Natural killer cell (primary cell): ENCODE measurements at regions not wholly inside any gene's neighbourhood (a gene's known extent, or its start where the extent isn't known, plus 50 kb on each side); places are given as distances from the start of the nearest gene placed in this dataset.

Source experiments
- ATAC-seq, 3 donors: fragments of 150-1000 bp in 2 of 3; fragments of 200-7000 bp in 1 of 3; cut with Tn5 transposase; 1 replicate in 1 of 3; 2 replicates in 2 of 3; pipeline ENCODE4 v1.10.0; 2021; ENCODE audit warnings: mild to moderate bottlenecking in 2 of 3, moderate library complexity in 2 of 3
- DNase-seq, 2 donors: peaks; one replicate each; pipeline versions ENCODE4 v3.0.0 to v3.0.0-alpha.2; 2013 to 2021; ENCODE audit warnings: mixed read lengths in 1 of 2
- H3K27ac ChIP-seq: one replicate; pipeline ENCODE4 v1.5.1; 2013; ENCODE audit warnings: mild to moderate bottlenecking, low read length
- H3K27me3 ChIP-seq: one replicate; pipeline ENCODE4 v1.6.1; 2013; ENCODE audit warnings: low read length; ENCODE audit not compliant: control insufficient read depth, insufficient read depth
- H3K36me3 ChIP-seq: one replicate; pipeline ENCODE4 v1.6.1; 2013; ENCODE audit warnings: low read length; ENCODE audit not compliant: control insufficient read depth, insufficient read depth
- H3K4me1 ChIP-seq: one replicate; pipeline ENCODE4 v1.6.1; 2013; ENCODE audit warnings: low read length; ENCODE audit not compliant: control insufficient read depth, insufficient read depth
- H3K4me3 ChIP-seq: one replicate; pipeline ENCODE4 v1.5.1; 2013; ENCODE audit warnings: low read length
- H3K9me3 ChIP-seq: one replicate; pipeline ENCODE4 v1.6.1; 2013; ENCODE audit warnings: low read length; ENCODE audit not compliant: control insufficient read depth, insufficient read depth
- H3K27ac Mint-ChIP-seq, 2 donors: one replicate each; pipeline ENCODE4 v1.8.0; 2022; ENCODE audit warnings: mild to moderate bottlenecking in 2 of 2, mixed read lengths in 2 of 2, moderate library complexity in 1 of 2
- H3K27me3 Mint-ChIP-seq, 2 donors: one replicate each; pipeline ENCODE4 v1.8.0; 2022; ENCODE audit warnings: low read depth in 2 of 2, mixed read lengths in 2 of 2
- H3K36me3 Mint-ChIP-seq: one replicate; pipeline ENCODE4 v1.8.0; 2022; ENCODE audit warnings: mixed read lengths
- H3K4me1 Mint-ChIP-seq, 2 donors: one replicate each; pipeline ENCODE4 v1.8.0; 2022; ENCODE audit warnings: mixed read lengths in 2 of 2
- H3K4me3 Mint-ChIP-seq: one replicate; pipeline ENCODE4 v1.8.0; 2022; ENCODE audit warnings: mild to moderate bottlenecking, moderate library complexity, mixed read lengths
- H3K9me3 Mint-ChIP-seq, 2 donors: one replicate each; pipeline ENCODE4 v1.8.0; 2022; ENCODE audit warnings: mixed read lengths in 2 of 2
- CTCF ChIP-seq: fragments of 200-600 bp; IDR thresholded peaks from one replicate; pipeline ENCODE4 v1.8.0; 2022; ENCODE audit warnings: antibody characterized with exemption
- WGBS: methylation state at CpG from one replicate; pipeline ENCODE4 v1.1.7; 2013; ENCODE audit warnings: missing lambda C conversion rate; ENCODE audit not compliant: insufficient coverage; 5-methylcytosine and 5-hydroxymethylcytosine counted together
- intact Hi-C: fragments of 100-400 bp; cut with micrococcal nuclease; formaldehyde crosslinking; loops from one replicate; pipeline ENCODE4 v1.14.2; 2022

GRCh38 chr7:110531186-110531585 is 559.7 kb upstream of the LRRN3 start:
- Mint-ChIP-seq H3K4me1 (no peaks in the 10 kb centered on the region), H3K27ac (no peak overlapping the region), H3K36me3 (no peaks in the 10 kb centered on the region), H3K9me3 (peaks cover 10 to 18% of the 10 kb centered on the region in 2 donors), H3K4me3 (no peak overlapping the region), H3K27me3 (no peaks in the 10 kb centered on the region)
- H3K27ac ChIP-seq, result no peak overlapping the region
- no peak for TF ChIP-seq CTCF
- no peak overlapping the region for H3K4me3 ChIP-seq
- ATAC-seq (no peak), DNase-seq (no peak)
- H3K36me3 ChIP-seq, result no peaks in the 10 kb centered on the region
- H3K4me1 ChIP-seq, result no peaks in the 10 kb centered on the region
- no peaks in the 10 kb centered on the region for H3K27me3 ChIP-seq
- H3K9me3 ChIP-seq, result peaks cover 8% of the 10 kb centered on the region
- intact Hi-C loops, result no loop called here

DNA sequence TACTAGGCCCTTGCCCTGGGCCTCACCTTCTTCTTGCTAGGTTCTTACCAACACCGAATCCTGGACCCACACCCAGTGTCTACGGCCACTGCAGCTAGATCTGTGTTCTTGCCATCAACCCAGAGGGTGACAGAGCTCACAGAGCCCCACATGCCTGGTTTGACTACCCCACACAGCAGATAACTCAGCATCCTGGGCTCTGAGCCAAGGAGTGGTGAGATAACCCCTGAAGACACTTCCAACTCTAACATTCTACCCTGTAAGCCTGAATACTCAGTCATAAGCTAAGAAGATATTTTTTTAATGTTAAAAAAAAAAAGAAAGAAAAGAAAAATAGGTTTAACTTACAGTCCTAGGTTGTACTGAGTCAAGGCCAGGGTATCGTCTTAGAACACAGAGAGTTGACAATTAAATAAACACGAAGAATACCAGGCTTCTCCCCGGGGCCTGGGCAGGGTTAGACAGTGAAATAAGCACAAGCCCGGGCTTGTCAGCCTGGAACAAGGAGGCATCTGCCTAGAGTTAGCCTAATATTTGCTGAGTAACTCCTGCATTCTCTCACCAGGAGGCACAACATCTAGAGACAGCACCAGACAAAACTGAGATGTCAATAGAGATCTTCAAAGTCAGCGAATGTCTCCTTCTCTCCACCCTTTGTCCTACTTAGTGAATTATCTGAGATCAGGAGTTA is 556.5 kb upstream of the LRRN3 start:
- H3K4me1 Mint-ChIP-seq, result no peaks in the 10 kb centered on the region
- no peaks in the 10 kb centered on the region for H3K4me1 ChIP-seq
- H3K36me3 Mint-ChIP-seq, result no peaks in the 10 kb centered on the region
- no peak overlapping the region for H3K4me3 ChIP-seq
- H3K27ac Mint-ChIP-seq, result no peak overlapping the region
- no peak for DNase-seq
- peaks cover 8% of the 10 kb centered on the region for H3K9me3 ChIP-seq
- WGBS, result 88% methylated on average over 7 of the region's 7 CpGs
- H3K27ac ChIP-seq, result no peak overlapping the region
- H3K27me3 ChIP-seq, result no peaks in the 10 kb centered on the region
- intact Hi-C loops, result no loop called here
- H3K36me3 ChIP-seq, result no peaks in the 10 kb centered on the region
- TF ChIP-seq CTCF, result no peak
- H3K27me3 Mint-ChIP-seq, result no peaks in the 10 kb centered on the region
- no peak overlapping the region for H3K4me3 Mint-ChIP-seq
- H3K9me3 Mint-ChIP-seq, result peaks cover 8 to 19% of the 10 kb centered on the region in 2 donors
- no peak for ATAC-seq

GRCh38 chr7:110539216-110539615 is 551.7 kb upstream of the LRRN3 start:
- intact Hi-C loops, result no loop called here
- Histone ChIP-seq H3K9me3 (peaks cover under 1% of the 10 kb centered on the region), H3K36me3 (no peaks in the 10 kb centered on the region), H3K27ac (no peak overlapping the region), H3K4me1 (no peaks in the 10 kb centered on the region), H3K4me3 (no peak overlapping the region), H3K27me3 (no peaks in the 10 kb centered on the region)
- Mint-ChIP-seq H3K4me3 (no peak overlapping the region), H3K27ac (no peak overlapping the region), H3K9me3 (peaks cover 13 to 27% of the 10 kb centered on the region in 2 donors), H3K27me3 (no peaks in the 10 kb centered on the region), H3K36me3 (no peaks in the 10 kb centered on the region), H3K4me1 (no peaks in the 10 kb centered on the region)
- DNase-seq (no peak), ATAC-seq (no peak)
- no peak for TF ChIP-seq CTCF

- Mint-ChIP-seq H3K9me3 (peaks cover 12 to 31% of the 10 kb centered on the region in 2 donors), H3K4me3 (no peak overlapping the region), H3K36me3 (no peaks in the 10 kb centered on the region), H3K4me1 (no peaks in the 10 kb centered on the region), H3K27me3 (no peaks in the 10 kb centered on the region), H3K27ac (no peak overlapping the region)
- Histone ChIP-seq H3K36me3 (no peaks in the 10 kb centered on the region), H3K9me3 (no peaks in the 10 kb centered on the region), H3K4me3 (no peak overlapping the region), H3K27ac (no peak overlapping the region), H3K4me1 (no peaks in the 10 kb centered on the region), H3K27me3 (no peaks in the 10 kb centered on the region)
- no peak for ATAC-seq
- no peak for DNase-seq
- TF ChIP-seq CTCF, result no peak
- no CpG with 5 or more reads among the region's 2 CpGs for WGBS
- intact Hi-C loops, result no loop called here
Measured at GRCh38 chr7:110541962-110542361, 549.0 kb upstream of the LRRN3 start.
